ENCODE measurements at regions not wholly inside any gene's neighbourhood (a gene's known extent, or its start where the extent isn't known, plus 50 kb on each side); places are given as distances from the start of the nearest gene placed in this dataset.

DNA sequence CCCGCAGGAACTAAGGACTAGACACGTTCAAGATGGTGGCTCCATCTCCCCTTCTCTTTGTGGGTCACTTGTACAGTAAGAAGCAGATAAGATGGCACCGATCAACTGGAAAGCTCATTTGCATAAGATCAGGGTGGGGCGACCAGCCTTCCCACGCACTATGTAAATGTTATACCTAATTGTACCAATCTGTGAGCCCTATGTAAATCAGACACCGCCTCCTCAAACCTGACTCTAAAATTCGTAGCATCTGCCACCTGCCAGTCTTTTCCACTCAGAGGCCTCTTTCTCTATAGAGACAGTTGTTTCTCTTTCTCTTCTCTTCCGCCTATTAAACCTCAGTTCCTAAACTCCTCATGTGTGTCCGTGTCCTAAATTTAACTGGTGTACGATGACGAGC, 324.5 kb downstream of the PHF14 start:
- no peak overlapping the region for H3K4me3 Mint-ChIP-seq (ENCODE audit: unreplicated experiment)
- H3K36me3 ChIP-seq (ENCODE audit: control insufficient read depth, insufficient read depth, low read length): no peaks in the 10 kb centered on the region
- no peaks in the 10 kb centered on the region for H3K27me3 ChIP-seq (replicated peaks; ENCODE audit: control insufficient read depth, insufficient read depth, low read length)
- no peak overlapping the region for H3K27ac Mint-ChIP-seq (ENCODE audit: unreplicated experiment)
- H3K4me1 ChIP-seq: no peaks in the 10 kb centered on the region
- TF ChIP-seq, protein P1, sequence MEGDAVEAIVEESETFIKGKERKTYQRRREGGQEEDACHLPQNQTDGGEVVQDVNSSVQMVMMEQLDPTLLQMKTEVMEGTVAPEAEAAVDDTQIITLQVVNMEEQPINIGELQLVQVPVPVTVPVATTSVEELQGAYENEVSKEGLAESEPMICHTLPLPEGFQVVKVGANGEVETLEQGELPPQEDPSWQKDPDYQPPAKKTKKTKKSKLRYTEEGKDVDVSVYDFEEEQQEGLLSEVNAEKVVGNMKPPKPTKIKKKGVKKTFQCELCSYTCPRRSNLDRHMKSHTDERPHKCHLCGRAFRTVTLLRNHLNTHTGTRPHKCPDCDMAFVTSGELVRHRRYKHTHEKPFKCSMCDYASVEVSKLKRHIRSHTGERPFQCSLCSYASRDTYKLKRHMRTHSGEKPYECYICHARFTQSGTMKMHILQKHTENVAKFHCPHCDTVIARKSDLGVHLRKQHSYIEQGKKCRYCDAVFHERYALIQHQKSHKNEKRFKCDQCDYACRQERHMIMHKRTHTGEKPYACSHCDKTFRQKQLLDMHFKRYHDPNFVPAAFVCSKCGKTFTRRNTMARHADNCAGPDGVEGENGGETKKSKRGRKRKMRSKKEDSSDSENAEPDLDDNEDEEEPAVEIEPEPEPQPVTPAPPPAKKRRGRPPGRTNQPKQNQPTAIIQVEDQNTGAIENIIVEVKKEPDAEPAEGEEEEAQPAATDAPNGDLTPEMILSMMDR (IDR thresholded peaks at IDR 0.05; ENCODE audit: insufficient read depth in 1 of 2, low read depth in 1 of 2, low read length in 1 of 2, severe bottlenecking in 1 of 2, unreplicated experiment in 1 of 2): no peak
- no peak for DNase-seq
- no TSS peak for BruUV-seq (replicated peaks)
- intact Hi-C loops (cut with micrococcal nuclease; ENCODE audit: unreplicated experiment): no loop called here
- peaks cover 3% of the 10 kb centered on the region for H3K27me3 Mint-ChIP-seq (ENCODE audit: insufficient read depth, unreplicated experiment)
- H3K4me3 ChIP-seq (ENCODE audit: low read depth, low read length): no peak overlapping the region
- CTCF ChIA-PET: no interaction called here
- H3K36me3 Mint-ChIP-seq (ENCODE audit: insufficient read depth, unreplicated experiment): no peaks in the 10 kb centered on the region
- no peaks in the 10 kb centered on the region for H3K4me1 Mint-ChIP-seq (ENCODE audit: low read depth, unreplicated experiment)
- no peaks in the 10 kb centered on the region; the same call in 1 of the 2 replicates for H3K9me3 ChIP-seq
- peaks cover 10% of the 10 kb centered on the region for H3K9me3 Mint-ChIP-seq (ENCODE audit: unreplicated experiment)
- POLR2A ChIA-PET: no interaction called here

DNA sequence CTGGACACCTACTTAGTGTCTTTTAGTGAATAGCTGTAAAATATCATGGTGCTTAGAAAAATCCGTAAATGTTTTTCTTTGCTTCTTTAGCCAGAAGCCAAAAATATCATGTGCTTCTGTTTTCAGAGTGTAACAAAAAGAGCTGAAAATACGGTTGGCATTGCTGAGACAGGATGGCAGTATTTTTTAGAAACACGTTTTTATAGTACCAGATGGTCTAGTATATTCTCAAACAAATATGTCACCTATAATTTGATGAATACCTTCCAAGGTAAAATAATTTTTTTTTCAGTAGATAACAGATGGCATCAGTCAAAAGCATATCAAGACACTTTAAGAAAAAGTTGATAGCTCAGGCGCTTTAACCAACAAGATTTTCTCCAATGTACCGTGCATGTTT, 326.6 kb downstream of the PHF14 start:
- POLR2A ChIA-PET: no interaction called here
- no peaks in the 10 kb centered on the region for H3K36me3 ChIP-seq (ENCODE audit: control insufficient read depth, insufficient read depth, low read length)
- H3K4me3 ChIP-seq (ENCODE audit: low read depth, low read length): no peak overlapping the region
- no peak for DNase-seq
- CTCF ChIA-PET: no interaction called here
- TF ChIP-seq, protein P1 (IDR thresholded peaks at IDR 0.05; ENCODE audit: insufficient read depth in 1 of 2, low read depth in 1 of 2, low read length in 1 of 2, severe bottlenecking in 1 of 2, unreplicated experiment in 1 of 2): no peak
- no peak overlapping the region for H3K27ac Mint-ChIP-seq (ENCODE audit: unreplicated experiment)
- no TSS peak for BruUV-seq (replicated peaks)
- no peaks in the 10 kb centered on the region for H3K36me3 Mint-ChIP-seq (ENCODE audit: insufficient read depth, unreplicated experiment)
- intact Hi-C loops (cut with micrococcal nuclease; ENCODE audit: unreplicated experiment): no loop called here
- H3K27me3 ChIP-seq (replicated peaks; ENCODE audit: control insufficient read depth, insufficient read depth, low read length): no peaks in the 10 kb centered on the region
- H3K9me3 ChIP-seq: no peaks in the 10 kb centered on the region; the same call in 1 of the 2 replicates
- H3K27me3 Mint-ChIP-seq (ENCODE audit: insufficient read depth, unreplicated experiment): no peaks in the 10 kb centered on the region
- no peak overlapping the region for H3K4me3 Mint-ChIP-seq (ENCODE audit: unreplicated experiment)
- peaks cover 10% of the 10 kb centered on the region for H3K9me3 Mint-ChIP-seq (ENCODE audit: unreplicated experiment)
- no peaks in the 10 kb centered on the region for H3K4me1 Mint-ChIP-seq (ENCODE audit: low read depth, unreplicated experiment)
- H3K4me1 ChIP-seq: no peaks in the 10 kb centered on the region

DNA sequence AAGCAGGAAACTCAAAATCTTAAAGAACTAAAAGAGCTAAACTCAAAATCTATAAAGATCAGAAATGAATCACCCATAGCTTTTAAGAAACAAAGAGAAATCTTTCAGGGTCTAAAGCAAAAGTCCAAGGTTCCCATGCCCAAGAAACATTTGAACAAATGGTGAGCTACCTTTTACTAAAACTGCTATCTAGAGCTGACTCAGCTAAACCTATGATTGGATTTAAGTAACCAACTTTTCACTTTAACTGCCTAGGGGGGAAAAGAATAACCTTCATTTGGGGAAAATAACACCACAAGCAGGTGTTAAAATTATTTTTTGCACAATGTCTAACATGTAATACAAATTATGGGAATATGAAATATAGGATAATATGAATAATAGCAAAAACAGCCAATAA, 328.4 kb downstream of the PHF14 start:
- Histone ChIP-seq H3K9me3 (no peaks in the 10 kb centered on the region; the same call in 1 of the 2 replicates), H3K27me3 (replicated peaks; ENCODE audit: control insufficient read depth, insufficient read depth, low read length) (no peaks in the 10 kb centered on the region), H3K4me3 (ENCODE audit: low read depth, low read length) (no peak overlapping the region), H3K36me3 (ENCODE audit: control insufficient read depth, insufficient read depth, low read length) (no peaks in the 10 kb centered on the region), H3K4me1 (no peaks in the 10 kb centered on the region)
- H3K4me3 Mint-ChIP-seq (ENCODE audit: unreplicated experiment): no peak overlapping the region
- no peak overlapping the region for H3K27ac Mint-ChIP-seq (ENCODE audit: unreplicated experiment)
- BruUV-seq (replicated peaks): no TSS peak
- intact Hi-C loops (cut with micrococcal nuclease; ENCODE audit: unreplicated experiment): no loop called here
- ChIA-PET CTCF (interaction anchor here (0.6 kb wide), 1 partner anchor 225 kb away, joined by 3 read pairs; no protein-coding TSS in a partner anchor), POLR2A (no interaction called here)
- peaks cover 10% of the 10 kb centered on the region for H3K9me3 Mint-ChIP-seq (ENCODE audit: unreplicated experiment)
- H3K4me1 Mint-ChIP-seq (ENCODE audit: low read depth, unreplicated experiment): no peaks in the 10 kb centered on the region
- no peaks in the 10 kb centered on the region for H3K36me3 Mint-ChIP-seq (ENCODE audit: insufficient read depth, unreplicated experiment)
- TF ChIP-seq, protein P1 (IDR thresholded peaks at IDR 0.05; ENCODE audit: insufficient read depth in 1 of 2, low read depth in 1 of 2, low read length in 1 of 2, severe bottlenecking in 1 of 2, unreplicated experiment in 1 of 2): no peak
- no peaks in the 10 kb centered on the region for H3K27me3 Mint-ChIP-seq (ENCODE audit: insufficient read depth, unreplicated experiment)
- DNase-seq: no peak
